Glutamatergic neuron (in vitro differentiated cells): ENCODE measurements at regions not wholly inside any gene's neighbourhood (a gene's known extent, or its start where the extent isn't known, plus 50 kb on each side); places are given as distances from the start of the nearest gene placed in this dataset.
"Not testable (repeated sequence)": the region's sequence is repeated elsewhere in the genome, so short reads cannot be mapped to it uniquely, and the experiment has no call there.

Experiments
- DNase-seq: peaks from one replicate; pipeline ENCODE4 v3.0.0; 2022
- H3K27ac Mint-ChIP-seq: one replicate; pipeline ENCODE4 v1.8.0; 2020; ENCODE audit warnings: mild to moderate bottlenecking, mixed read lengths, inconsistent platforms; ENCODE audit not compliant: unreplicated experiment
- H3K27me3 Mint-ChIP-seq: one replicate; pipeline ENCODE4 v1.8.0; 2020; ENCODE audit warnings: mild to moderate bottlenecking, moderate library complexity, mixed read lengths, inconsistent platforms; ENCODE audit not compliant: unreplicated experiment
- H3K36me3 Mint-ChIP-seq: one replicate; pipeline ENCODE4 v1.8.0; 2020; ENCODE audit warnings: mild to moderate bottlenecking, mixed read lengths, inconsistent platforms; ENCODE audit not compliant: unreplicated experiment
- H3K4me1 Mint-ChIP-seq: one replicate; pipeline ENCODE4 v1.8.0; 2020; ENCODE audit warnings: mild to moderate bottlenecking, low read depth, mixed read lengths, inconsistent platforms; ENCODE audit not compliant: unreplicated experiment
- H3K4me3 Mint-ChIP-seq: one replicate; pipeline ENCODE4 v1.8.0; 2020; ENCODE audit warnings: mild to moderate bottlenecking, mixed read lengths, inconsistent platforms; ENCODE audit not compliant: unreplicated experiment
- H3K9me3 Mint-ChIP-seq: one replicate; pipeline ENCODE4 v1.8.0; 2020; ENCODE audit warnings: mild to moderate bottlenecking, moderate library complexity, mixed read lengths, inconsistent platforms; ENCODE audit not compliant: unreplicated experiment
- CTCF ChIP-seq: fragments of 200-600 bp; sonication (generic); IDR thresholded peaks from one replicate; pipeline ENCODE4 v1.5.0; 2021; ENCODE audit not compliant: partially characterized antibody, unreplicated experiment

DNA sequence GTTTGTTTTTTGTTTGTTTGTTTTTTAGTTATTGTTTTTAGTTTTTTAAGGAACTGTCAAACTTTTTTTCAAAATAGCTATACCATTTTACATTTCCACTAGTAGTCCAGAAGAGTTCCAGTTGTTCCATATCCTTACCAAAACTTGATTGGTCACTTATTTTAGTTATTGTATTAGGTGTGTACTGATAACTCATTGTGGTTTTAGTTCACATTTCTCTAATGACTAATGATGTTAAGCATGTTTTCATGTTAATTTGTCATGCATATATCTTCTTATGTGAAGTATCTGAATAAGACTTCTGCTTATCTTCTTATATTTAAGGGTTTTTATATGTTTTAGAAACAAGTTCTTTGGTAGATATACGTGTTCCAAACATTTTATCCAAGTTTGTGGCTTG lies 89.5 kb downstream of the CD200R1L start:
- no peak for DNase-seq
- no peak overlapping the region for H3K27ac Mint-ChIP-seq
- no peaks in the 10 kb centered on the region for H3K27me3 Mint-ChIP-seq
- H3K4me3 Mint-ChIP-seq, result no peak overlapping the region
- no peaks in the 10 kb centered on the region for H3K4me1 Mint-ChIP-seq
- no peaks in the 10 kb centered on the region for H3K9me3 Mint-ChIP-seq
- TF ChIP-seq CTCF, result no peak
- no peaks in the 10 kb centered on the region for H3K36me3 Mint-ChIP-seq

- no peaks in the 10 kb centered on the region for H3K36me3 Mint-ChIP-seq
- H3K27me3 Mint-ChIP-seq, result no peaks in the 10 kb centered on the region
- H3K9me3 Mint-ChIP-seq, result no peaks in the 10 kb centered on the region
- H3K4me3 Mint-ChIP-seq, result no peak overlapping the region
- H3K27ac Mint-ChIP-seq, result no peak overlapping the region
- no peak for TF ChIP-seq CTCF
- no peaks in the 10 kb centered on the region for H3K4me1 Mint-ChIP-seq
- no peak for DNase-seq
Measured at GRCh38 chr3:112755845-112756613, 90.6 kb downstream of the CD200R1L start.

DNA sequence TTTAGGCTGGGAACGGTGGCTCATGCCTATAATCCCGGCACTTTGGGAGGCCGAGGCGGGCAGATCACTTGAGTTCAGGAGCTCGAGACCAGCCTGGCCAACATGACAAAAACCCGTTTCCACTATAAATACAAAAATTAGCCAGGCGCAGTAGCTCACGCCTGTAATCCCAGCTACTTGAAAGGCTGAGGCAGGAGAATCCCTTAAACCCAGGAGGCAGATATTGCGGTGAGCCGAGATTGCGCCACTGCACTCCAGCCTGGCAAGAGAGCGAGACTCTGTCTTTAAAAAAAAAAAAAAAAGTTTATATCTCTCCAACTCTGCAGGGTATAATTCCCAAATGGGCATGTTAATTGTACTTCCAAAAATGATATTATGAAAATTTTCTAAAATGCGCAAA lies 91.6 kb downstream of the CD200R1L start:
- not testable (repeated sequence) for H3K9me3 Mint-ChIP-seq, H3K4me1 Mint-ChIP-seq, DNase-seq, H3K36me3 Mint-ChIP-seq, H3K4me3 Mint-ChIP-seq, H3K27me3 Mint-ChIP-seq, H3K27ac Mint-ChIP-seq

DNA sequence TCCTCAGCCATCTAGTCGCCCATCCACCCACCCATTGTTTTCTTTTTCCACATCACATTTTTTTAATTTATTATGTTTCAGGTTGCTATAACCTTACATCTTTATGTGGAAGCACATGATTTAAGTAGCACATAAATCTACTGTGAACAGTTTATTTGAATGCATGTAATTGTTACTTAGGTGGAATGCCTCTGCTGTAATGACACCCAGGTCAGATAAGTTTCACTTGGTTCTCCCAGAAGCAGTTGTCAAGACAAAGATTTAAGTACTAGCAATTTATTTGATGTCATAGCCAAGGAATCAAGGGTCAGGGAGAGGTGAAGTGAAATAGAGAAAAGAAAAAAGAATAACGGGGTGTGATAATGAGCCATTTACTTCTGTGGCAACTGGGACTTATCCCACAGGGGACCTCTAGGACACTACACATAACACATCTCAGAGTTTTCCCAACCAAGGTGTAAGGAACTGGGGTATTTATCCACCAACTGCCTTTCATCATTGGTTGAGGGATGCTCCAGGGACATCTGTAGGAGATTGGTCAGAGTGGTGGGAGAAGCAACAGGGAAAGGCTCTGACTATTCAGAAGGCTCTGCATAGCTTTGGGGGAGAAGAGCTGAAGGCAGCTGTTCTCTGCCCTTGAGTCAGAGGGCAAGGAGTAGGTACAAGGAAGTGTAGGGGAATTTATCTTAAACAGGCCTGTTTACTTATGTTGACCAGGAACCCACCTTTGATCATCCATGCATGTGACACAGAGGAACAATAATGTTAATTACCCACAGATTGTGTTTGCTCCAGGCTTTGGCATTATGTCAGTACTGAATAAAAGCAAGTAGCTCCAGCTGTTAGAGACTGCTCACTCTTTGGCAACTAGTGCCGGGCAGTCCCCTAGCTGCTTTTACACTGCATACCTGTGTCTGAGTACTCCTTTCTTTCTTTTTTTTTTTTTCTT lies 94.8 kb downstream of the CD200R1L start:
- no peaks in the 10 kb centered on the region for H3K27me3 Mint-ChIP-seq
- no peak for DNase-seq
- H3K4me1 Mint-ChIP-seq, result no peaks in the 10 kb centered on the region
- no peak for TF ChIP-seq CTCF
- no peak overlapping the region for H3K27ac Mint-ChIP-seq
- H3K9me3 Mint-ChIP-seq, result no peaks in the 10 kb centered on the region
- no peak overlapping the region for H3K4me3 Mint-ChIP-seq
- no peaks in the 10 kb centered on the region for H3K36me3 Mint-ChIP-seq

GRCh38 chr3:112751061-112751460 lies 95.6 kb downstream of the CD200R1L start:
- no peak for TF ChIP-seq CTCF
- Mint-ChIP-seq H3K4me3 (no peak overlapping the region), H3K4me1 (no peaks in the 10 kb centered on the region), H3K27ac (no peak overlapping the region), H3K36me3 (no peaks in the 10 kb centered on the region), H3K9me3 (no peaks in the 10 kb centered on the region), H3K27me3 (no peaks in the 10 kb centered on the region)
- DNase-seq, result no peak
